HepG2 (cell line): ENCODE measurements at regions not wholly inside any gene's neighbourhood (a gene's known extent, or its start where the extent isn't known, plus 50 kb on each side); places are given as distances from the start of the nearest gene placed in this dataset.

ENCODE experiments used
- EED ChIP-seq: sonication (generic); formaldehyde crosslinking; IDR thresholded peaks from 2 replicates; pipeline ENCODE4 v1.5.0; 2020; ENCODE audit warnings: mild to moderate bottlenecking, missing genetic modification reagents
- ZNF644 ChIP-seq: IDR thresholded peaks from 2 replicates; pipeline ENCODE4 v1.6.1; 2016; ENCODE audit warnings: low read depth

DNA sequence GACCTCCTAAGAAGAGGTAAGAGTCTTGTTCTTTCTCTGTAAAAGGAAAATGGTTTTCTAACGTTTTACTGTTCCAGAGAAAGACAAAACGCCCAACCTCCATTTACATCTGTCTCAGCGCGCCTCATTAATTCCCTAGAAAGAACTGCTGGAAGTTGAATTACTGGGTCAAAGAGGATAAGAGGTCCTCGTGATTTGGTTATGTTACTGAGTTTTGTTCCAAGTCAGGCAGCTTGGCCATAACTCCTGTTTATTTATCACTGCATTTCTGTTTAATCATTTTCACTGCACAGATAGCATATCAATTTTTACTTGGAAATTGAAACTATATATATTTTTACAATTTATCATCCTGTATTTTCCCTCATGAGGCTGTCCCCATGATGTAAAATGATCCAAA, 112.9 kb upstream of the PEG3 start:
- TF ChIP-seq ZNF644 = no peak
- no peak for TF ChIP-seq EED (CRISPR knock-in tag)
